GM13976 (cell line): ENCODE measurements at regions not wholly inside any gene's neighbourhood (a gene's known extent, or its start where the extent isn't known, plus 50 kb on each side); places are given as distances from the start of the nearest gene placed in this dataset.

ENCODE experiments used
- DNase-seq: peaks from one replicate; pipeline ENCODE4 v3.0.0; 2012; ENCODE audit warnings: low spot score
- in situ Hi-C: fragments of 300-500 bp; cut with MboI; formaldehyde crosslinking; loops from one replicate; pipeline ENCODE4 v1.12.0; 2022; ENCODE audit warnings: low sequenced_read_pairs, mixed read lengths, inconsistent platforms; ENCODE audit not compliant: unreplicated experiment
- TF ChIP-seq, protein P1 (sequence below): IDR thresholded peaks from 2 replicates; pipeline ENCODE4 v1.5.1; 2012; ENCODE audit warnings: borderline replicate concordance, mild to moderate bottlenecking; ENCODE audit not compliant: insufficient read depth; ENCODE audit errors: extremely low read depth, missing control alignments, control extremely low read depth

DNA sequence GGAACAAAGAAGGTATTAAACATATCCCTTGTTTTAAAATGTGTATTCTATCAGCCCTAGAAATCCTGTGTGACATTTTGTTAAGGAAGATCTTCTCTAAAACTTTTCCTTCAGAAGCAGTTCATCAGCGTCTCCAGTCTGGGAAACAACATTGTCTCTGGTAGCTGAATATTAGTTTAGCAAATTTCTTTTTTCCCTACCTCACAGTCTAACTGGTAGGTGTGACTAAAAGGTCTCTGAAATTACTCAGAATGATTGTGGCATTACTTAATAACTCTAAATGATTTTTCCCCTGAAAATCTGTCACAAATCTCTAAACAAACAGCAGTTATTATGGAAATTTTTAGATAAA lies 1044.8 kb downstream of the FLRT2 start:
- in situ Hi-C loops: no loop called here
- no peak for DNase-seq

GRCh38 chr14:86574051-86574777 lies 1044.3 kb downstream of the FLRT2 start:
- no peak for DNase-seq
- in situ Hi-C loops: no loop called here
- TF ChIP-seq, protein P1, sequence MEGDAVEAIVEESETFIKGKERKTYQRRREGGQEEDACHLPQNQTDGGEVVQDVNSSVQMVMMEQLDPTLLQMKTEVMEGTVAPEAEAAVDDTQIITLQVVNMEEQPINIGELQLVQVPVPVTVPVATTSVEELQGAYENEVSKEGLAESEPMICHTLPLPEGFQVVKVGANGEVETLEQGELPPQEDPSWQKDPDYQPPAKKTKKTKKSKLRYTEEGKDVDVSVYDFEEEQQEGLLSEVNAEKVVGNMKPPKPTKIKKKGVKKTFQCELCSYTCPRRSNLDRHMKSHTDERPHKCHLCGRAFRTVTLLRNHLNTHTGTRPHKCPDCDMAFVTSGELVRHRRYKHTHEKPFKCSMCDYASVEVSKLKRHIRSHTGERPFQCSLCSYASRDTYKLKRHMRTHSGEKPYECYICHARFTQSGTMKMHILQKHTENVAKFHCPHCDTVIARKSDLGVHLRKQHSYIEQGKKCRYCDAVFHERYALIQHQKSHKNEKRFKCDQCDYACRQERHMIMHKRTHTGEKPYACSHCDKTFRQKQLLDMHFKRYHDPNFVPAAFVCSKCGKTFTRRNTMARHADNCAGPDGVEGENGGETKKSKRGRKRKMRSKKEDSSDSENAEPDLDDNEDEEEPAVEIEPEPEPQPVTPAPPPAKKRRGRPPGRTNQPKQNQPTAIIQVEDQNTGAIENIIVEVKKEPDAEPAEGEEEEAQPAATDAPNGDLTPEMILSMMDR: no peak

More for the DNA sequence above, 1044.8 kb downstream of the FLRT2 start:
- TF ChIP-seq, protein P1: no peak

DNA sequence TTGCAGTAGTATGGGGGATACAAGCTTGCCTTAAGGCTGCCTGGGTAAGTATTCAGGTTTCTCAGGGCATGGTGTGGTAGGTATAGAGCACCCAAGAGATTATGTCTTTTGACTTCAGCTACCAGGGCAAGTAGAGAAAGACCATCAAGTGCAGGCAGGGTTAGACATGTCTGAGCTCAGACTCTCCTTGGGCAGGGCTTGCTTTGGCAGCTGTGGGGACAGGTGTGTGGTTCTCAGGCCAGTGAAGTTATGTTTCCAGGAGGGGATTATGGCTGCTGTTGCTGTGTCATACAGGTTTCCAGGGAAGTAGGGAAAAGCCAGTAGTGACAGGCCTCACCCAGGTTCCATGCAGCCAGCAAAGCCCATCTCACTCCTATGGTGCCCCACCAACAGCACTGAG lies 1040.4 kb downstream of the FLRT2 start:
- TF ChIP-seq, protein P1: no peak
- in situ Hi-C loops: no loop called here
- no peak for DNase-seq

- TF ChIP-seq, protein P1: no peak
- no peak for DNase-seq
- in situ Hi-C loops: no loop called here
Observed at GRCh38 chr14:86543521-86543920, 1013.6 kb downstream of the FLRT2 start.

- TF ChIP-seq, protein P1: no peak
- in situ Hi-C loops: no loop called here
- no peak for DNase-seq
Observed at GRCh38 chr14:86541972-86542371, 1012.0 kb downstream of the FLRT2 start.

DNA sequence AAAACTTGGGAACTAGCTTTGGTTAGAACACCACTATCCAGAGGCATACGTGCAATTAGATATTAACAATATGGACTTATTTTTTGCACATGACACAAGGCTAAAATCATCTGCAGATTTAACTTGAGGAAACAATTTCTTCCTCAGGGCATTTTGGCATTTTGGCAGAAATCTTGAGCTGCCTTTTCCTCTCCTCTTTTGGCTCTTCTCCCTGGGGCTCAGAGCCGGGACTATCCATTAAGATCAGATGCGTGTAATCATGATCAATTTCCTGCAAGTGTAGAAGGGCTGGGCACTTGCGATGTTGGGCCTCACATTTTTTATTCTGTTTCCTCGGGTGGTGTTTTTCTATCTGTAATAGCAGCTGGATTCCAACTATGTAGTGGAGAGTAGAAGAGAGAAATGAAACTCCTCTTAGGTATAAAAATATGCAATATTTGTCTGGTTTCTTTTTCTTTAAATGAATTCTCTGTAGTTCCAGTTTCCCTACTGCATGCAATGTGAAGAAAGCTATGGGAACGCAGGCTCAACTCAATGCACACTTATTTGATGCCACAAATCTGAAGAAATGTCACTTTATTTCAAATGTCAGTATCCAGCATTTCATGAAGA lies 1010.8 kb downstream of the FLRT2 start:
- in situ Hi-C loops: no loop called here
- no peak for DNase-seq
- TF ChIP-seq, protein P1: no peak
